ENCODE measurements at regions not wholly inside any gene's neighbourhood (a gene's known extent, or its start where the extent isn't known, plus 50 kb on each side); places are given as distances from the start of the nearest gene placed in this dataset.

DNA sequence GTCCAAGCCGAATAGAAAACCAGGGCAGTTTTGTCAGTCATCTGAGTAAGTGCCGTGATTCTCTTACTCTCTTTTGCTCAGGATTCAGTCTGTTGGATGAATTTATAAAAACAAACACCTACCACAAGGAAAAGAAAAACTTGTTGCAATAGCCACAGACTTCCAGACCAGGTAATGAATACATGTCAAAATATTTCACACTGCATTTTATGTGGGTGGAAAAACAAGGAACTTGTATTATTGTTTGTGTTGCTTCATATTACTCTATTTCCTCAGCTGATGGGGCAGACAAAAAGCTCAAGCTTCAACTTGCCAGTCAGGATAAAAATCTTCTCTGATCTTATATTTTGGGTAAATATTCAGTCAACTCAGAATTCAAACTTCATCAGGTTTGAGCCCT is 1125.7 kb downstream of the NLGN4Y start:
- TF ChIP-seq, protein P1, sequence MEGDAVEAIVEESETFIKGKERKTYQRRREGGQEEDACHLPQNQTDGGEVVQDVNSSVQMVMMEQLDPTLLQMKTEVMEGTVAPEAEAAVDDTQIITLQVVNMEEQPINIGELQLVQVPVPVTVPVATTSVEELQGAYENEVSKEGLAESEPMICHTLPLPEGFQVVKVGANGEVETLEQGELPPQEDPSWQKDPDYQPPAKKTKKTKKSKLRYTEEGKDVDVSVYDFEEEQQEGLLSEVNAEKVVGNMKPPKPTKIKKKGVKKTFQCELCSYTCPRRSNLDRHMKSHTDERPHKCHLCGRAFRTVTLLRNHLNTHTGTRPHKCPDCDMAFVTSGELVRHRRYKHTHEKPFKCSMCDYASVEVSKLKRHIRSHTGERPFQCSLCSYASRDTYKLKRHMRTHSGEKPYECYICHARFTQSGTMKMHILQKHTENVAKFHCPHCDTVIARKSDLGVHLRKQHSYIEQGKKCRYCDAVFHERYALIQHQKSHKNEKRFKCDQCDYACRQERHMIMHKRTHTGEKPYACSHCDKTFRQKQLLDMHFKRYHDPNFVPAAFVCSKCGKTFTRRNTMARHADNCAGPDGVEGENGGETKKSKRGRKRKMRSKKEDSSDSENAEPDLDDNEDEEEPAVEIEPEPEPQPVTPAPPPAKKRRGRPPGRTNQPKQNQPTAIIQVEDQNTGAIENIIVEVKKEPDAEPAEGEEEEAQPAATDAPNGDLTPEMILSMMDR (conservative IDR thresholded peaks at IDR 0.05; ENCODE audit: low read depth in 2 of 2) = no peak
- TF ChIP-seq, protein P2, sequence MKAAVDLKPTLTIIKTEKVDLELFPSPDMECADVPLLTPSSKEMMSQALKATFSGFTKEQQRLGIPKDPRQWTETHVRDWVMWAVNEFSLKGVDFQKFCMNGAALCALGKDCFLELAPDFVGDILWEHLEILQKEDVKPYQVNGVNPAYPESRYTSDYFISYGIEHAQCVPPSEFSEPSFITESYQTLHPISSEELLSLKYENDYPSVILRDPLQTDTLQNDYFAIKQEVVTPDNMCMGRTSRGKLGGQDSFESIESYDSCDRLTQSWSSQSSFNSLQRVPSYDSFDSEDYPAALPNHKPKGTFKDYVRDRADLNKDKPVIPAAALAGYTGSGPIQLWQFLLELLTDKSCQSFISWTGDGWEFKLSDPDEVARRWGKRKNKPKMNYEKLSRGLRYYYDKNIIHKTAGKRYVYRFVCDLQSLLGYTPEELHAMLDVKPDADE (IDR thresholded peaks at IDR 0.05) = no peak
- no peak for TF ChIP-seq POLR2AphosphoS5 (IDR thresholded peaks at IDR 0.05; ENCODE audit: low read depth)
- TF ChIP-seq NANOG (IDR thresholded peaks at IDR 0.05; ENCODE audit: borderline replicate concordance) = no peak
- TF ChIP-seq EZH2 (IDR thresholded peaks at IDR 0.05; ENCODE audit: low read depth, unreplicated experiment) = no peak
- no peak for TF ChIP-seq JUNB (IDR thresholded peaks at IDR 0.05; ENCODE audit: unreplicated experiment)
- no peak for TF ChIP-seq EZH2phosphoT487 (IDR thresholded peaks at IDR 0.05; ENCODE audit: unreplicated experiment)
- TF ChIP-seq, protein P3, sequence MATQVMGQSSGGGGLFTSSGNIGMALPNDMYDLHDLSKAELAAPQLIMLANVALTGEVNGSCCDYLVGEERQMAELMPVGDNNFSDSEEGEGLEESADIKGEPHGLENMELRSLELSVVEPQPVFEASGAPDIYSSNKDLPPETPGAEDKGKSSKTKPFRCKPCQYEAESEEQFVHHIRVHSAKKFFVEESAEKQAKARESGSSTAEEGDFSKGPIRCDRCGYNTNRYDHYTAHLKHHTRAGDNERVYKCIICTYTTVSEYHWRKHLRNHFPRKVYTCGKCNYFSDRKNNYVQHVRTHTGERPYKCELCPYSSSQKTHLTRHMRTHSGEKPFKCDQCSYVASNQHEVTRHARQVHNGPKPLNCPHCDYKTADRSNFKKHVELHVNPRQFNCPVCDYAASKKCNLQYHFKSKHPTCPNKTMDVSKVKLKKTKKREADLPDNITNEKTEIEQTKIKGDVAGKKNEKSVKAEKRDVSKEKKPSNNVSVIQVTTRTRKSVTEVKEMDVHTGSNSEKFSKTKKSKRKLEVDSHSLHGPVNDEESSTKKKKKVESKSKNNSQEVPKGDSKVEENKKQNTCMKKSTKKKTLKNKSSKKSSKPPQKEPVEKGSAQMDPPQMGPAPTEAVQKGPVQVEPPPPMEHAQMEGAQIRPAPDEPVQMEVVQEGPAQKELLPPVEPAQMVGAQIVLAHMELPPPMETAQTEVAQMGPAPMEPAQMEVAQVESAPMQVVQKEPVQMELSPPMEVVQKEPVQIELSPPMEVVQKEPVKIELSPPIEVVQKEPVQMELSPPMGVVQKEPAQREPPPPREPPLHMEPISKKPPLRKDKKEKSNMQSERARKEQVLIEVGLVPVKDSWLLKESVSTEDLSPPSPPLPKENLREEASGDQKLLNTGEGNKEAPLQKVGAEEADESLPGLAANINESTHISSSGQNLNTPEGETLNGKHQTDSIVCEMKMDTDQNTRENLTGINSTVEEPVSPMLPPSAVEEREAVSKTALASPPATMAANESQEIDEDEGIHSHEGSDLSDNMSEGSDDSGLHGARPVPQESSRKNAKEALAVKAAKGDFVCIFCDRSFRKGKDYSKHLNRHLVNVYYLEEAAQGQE (IDR thresholded peaks at IDR 0.05; ENCODE audit: unreplicated experiment) = no peak
- TF ChIP-seq, protein P4, sequence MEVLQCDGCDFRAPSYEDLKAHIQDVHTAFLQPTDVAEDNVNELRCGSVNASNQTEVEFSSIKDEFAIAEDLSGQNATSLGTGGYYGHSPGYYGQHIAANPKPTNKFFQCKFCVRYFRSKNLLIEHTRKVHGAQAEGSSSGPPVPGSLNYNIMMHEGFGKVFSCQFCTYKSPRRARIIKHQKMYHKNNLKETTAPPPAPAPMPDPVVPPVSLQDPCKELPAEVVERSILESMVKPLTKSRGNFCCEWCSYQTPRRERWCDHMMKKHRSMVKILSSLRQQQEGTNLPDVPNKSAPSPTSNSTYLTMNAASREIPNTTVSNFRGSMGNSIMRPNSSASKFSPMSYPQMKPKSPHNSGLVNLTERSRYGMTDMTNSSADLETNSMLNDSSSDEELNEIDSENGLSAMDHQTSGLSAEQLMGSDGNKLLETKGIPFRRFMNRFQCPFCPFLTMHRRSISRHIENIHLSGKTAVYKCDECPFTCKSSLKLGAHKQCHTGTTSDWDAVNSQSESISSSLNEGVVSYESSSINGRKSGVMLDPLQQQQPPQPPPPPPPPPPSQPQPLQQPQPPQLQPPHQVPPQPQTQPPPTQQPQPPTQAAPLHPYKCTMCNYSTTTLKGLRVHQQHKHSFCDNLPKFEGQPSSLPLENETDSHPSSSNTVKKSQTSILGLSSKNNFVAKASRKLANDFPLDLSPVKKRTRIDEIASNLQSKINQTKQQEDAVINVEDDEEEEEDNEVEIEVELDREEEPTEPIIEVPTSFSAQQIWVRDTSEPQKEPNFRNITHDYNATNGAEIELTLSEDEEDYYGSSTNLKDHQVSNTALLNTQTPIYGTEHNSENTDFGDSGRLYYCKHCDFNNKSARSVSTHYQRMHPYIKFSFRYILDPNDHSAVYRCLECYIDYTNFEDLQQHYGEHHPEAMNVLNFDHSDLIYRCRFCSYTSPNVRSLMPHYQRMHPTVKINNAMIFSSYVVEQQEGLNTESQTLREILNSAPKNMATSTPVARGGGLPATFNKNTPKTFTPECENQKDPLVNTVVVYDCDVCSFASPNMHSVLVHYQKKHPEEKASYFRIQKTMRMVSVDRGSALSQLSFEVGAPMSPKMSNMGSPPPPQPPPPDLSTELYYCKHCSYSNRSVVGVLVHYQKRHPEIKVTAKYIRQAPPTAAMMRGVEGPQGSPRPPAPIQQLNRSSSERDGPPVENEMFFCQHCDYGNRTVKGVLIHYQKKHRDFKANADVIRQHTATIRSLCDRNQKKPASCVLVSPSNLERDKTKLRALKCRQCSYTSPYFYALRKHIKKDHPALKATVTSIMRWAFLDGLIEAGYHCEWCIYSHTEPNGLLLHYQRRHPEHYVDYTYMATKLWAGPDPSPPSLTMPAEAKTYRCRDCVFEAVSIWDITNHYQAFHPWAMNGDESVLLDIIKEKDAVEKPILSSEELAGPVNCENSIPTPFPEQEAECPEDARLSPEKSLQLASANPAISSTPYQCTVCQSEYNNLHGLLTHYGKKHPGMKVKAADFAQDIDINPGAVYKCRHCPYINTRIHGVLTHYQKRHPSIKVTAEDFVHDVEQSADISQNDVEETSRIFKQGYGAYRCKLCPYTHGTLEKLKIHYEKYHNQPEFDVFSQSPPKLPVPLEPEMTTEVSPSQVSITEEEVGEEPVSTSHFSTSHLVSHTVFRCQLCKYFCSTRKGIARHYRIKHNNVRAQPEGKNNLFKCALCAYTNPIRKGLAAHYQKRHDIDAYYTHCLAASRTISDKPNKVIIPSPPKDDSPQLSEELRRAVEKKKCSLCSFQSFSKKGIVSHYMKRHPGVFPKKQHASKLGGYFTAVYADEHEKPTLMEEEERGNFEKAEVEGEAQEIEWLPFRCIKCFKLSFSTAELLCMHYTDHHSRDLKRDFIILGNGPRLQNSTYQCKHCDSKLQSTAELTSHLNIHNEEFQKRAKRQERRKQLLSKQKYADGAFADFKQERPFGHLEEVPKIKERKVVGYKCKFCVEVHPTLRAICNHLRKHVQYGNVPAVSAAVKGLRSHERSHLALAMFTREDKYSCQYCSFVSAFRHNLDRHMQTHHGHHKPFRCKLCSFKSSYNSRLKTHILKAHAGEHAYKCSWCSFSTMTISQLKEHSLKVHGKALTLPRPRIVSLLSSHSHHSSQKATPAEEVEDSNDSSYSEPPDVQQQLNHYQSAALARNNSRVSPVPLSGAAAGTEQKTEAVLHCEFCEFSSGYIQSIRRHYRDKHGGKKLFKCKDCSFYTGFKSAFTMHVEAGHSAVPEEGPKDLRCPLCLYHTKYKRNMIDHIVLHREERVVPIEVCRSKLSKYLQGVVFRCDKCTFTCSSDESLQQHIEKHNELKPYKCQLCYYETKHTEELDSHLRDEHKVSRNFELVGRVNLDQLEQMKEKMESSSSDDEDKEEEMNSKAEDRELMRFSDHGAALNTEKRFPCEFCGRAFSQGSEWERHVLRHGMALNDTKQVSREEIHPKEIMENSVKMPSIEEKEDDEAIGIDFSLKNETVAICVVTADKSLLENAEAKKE (CRISPR knock-in tag; IDR thresholded peaks at IDR 0.05) = no peak
- TF ChIP-seq ZNF331 (CRISPR knock-in tag; IDR thresholded peaks at IDR 0.05; ENCODE audit: low read depth) = no peak
- no peak for TF ChIP-seq CREB1 (CRISPR knock-in tag; IDR thresholded peaks at IDR 0.05; ENCODE audit: low read depth)
